GM12878 (cell line): ENCODE measurements at regions not wholly inside any gene's neighbourhood (a gene's known extent, or its start where the extent isn't known, plus 50 kb on each side); places are given as distances from the start of the nearest gene placed in this dataset.

Experiments used
- ATAC-seq: fragments of 200-7000 bp; cut with Tn5 transposase; 3 replicates; pipeline ENCODE4 v1.9.1; 2020; ENCODE audit warnings: mild to moderate bottlenecking, moderate library complexity
- BruUV-seq: library from RNA; stranded (reverse); fragments of 400-500 nt; replicated peaks from 2 replicates; lab custom pipeline; 2021; lab: Mats Ljungman, UMichigan
- CTCF ChIA-PET: fragments of 300-600 bp; sonication (Branson Sonifier 250); formaldehyde crosslinking; extraction: SDS; loops from one replicate; lab custom pipeline; 2021; ENCODE audit warnings: inconsistent platforms; lab: Yijun Ruan, JAX
- POLR2A ChIA-PET: fragments of 350-600 bp; formaldehyde crosslinking; extraction: SDS; loops from one replicate; lab custom pipeline; 2021; ENCODE audit warnings: inconsistent platforms; lab: Charles Lee
- RAD21 ChIA-PET: fragments of 300-600 bp; sonication (Branson Sonifier 250); formaldehyde crosslinking; loops from one replicate; lab custom pipeline; 2023; ENCODE audit warnings: antibody characterized with exemption; ENCODE audit not compliant: unreplicated experiment; lab: Charles Lee
- SMC1A ChIA-PET: fragments of 300-600 bp; sonication (Branson Sonifier 250); formaldehyde crosslinking; loops from one replicate; lab custom pipeline; 2023; ENCODE audit not compliant: unreplicated experiment, uncharacterized antibody; lab: Charles Lee
- DNase-seq: peaks from one replicate; pipeline ENCODE4 v3.0.0-alpha.2; 2011; ENCODE audit warnings: low read depth, low spot score
- FAIRE-seq: peaks from 3 replicates; lab custom pipeline; 2011; peaks lifted over from hg19 to GRCh38; lab: Jason Lieb, UNC
- H2AFZ ChIP-seq: 2 replicates; pipeline ENCODE4 v1.6.0; 2011; ENCODE audit warnings: low read depth, low read length, control low read depth; ENCODE audit not compliant: control insufficient read depth
- H3K27ac ChIP-seq: 2 replicates; pipeline ENCODE4 v1.5.1; 2011; ENCODE audit warnings: control low read depth; ENCODE audit not compliant: control insufficient read depth, insufficient read depth
- H3K27me3 ChIP-seq, 2 experiments: replicated peaks in 1 of 2; 2 replicates each; pipeline versions ENCODE4 v1.6.0 to v1.6.1; 2011; ENCODE audit warnings: low read length in 1 of 2; ENCODE audit not compliant: control insufficient read depth in 2 of 2, insufficient read depth in 2 of 2
- H3K36me3 ChIP-seq, 2 experiments: 2 replicates each; pipeline ENCODE4 v1.5.1; 2011; ENCODE audit warnings: low read length in 1 of 2; ENCODE audit not compliant: control insufficient read depth in 2 of 2, insufficient read depth in 2 of 2
- H3K4me1 ChIP-seq: 2 replicates; pipeline ENCODE4 v1.6.1; 2011; ENCODE audit warnings: mild to moderate bottlenecking, low read length, moderate library complexity, mixed read lengths; ENCODE audit not compliant: control insufficient read depth, insufficient read depth
- H3K4me2 ChIP-seq: 2 replicates; pipeline ENCODE4 v1.6.0; 2011; ENCODE audit warnings: control low read depth; ENCODE audit not compliant: control insufficient read depth, insufficient read depth
- H3K4me3 ChIP-seq: fragments of 200-600 bp; sonication (generic); 2 replicates; pipeline ENCODE4 v1.5.1; 2016
- H3K79me2 ChIP-seq: 2 replicates; pipeline ENCODE4 v1.6.0; 2011; ENCODE audit warnings: low read length; ENCODE audit not compliant: control insufficient read depth, insufficient read depth
- H3K9ac ChIP-seq: 2 replicates; pipeline ENCODE4 v1.8.0; 2011; ENCODE audit warnings: low read length, control low read depth, mixed read lengths; ENCODE audit not compliant: control insufficient read depth, insufficient read depth
- H3K9me3 ChIP-seq: replicated peaks from 3 replicates; pipeline ENCODE4 v1.5.1; 2011; ENCODE audit warnings: mild to moderate bottlenecking, low read length; ENCODE audit not compliant: control insufficient read depth, insufficient read depth
- H4K20me1 ChIP-seq: 2 replicates; pipeline ENCODE4 v1.6.0; 2011; ENCODE audit not compliant: control insufficient read depth, insufficient read depth
- ATF7 ChIP-seq: fragments of 450-650 bp; IDR thresholded peaks from 2 replicates; pipeline ENCODE4 v1.6.1; 2016; ENCODE audit warnings: low read depth, mild to moderate bottlenecking
- EED ChIP-seq: sonication (generic); IDR thresholded peaks from 2 replicates; pipeline ENCODE4 v1.6.1; 2016; ENCODE audit warnings: antibody characterized with exemption, low read depth
- ETV6 ChIP-seq, 2 experiments: fragments of 450-650 bp in 1 of 2; IDR thresholded peaks in 1 of 2; conservative IDR thresholded peaks in 1 of 2; 2 replicates each; pipeline ENCODE4 v1.6.1; 2014; ENCODE audit warnings: antibody characterized with exemption in 1 of 2, borderline replicate concordance in 1 of 2, low read depth in 1 of 2, mild to moderate bottlenecking in 1 of 2, moderate library complexity in 1 of 2
- JUND ChIP-seq: IDR thresholded peaks from 2 replicates; pipeline ENCODE4 v1.6.1; 2012; ENCODE audit warnings: low read depth, mild to moderate bottlenecking, low read length, improper control_type of control experiment, moderate library complexity
- MEF2B ChIP-seq: fragments of 450-650 bp; IDR thresholded peaks from 2 replicates; pipeline ENCODE4 v1.6.1; 2018; ENCODE audit warnings: mild to moderate bottlenecking, moderate library complexity; ENCODE audit not compliant: partially characterized antibody, poor library complexity, severe bottlenecking
- NRF1 ChIP-seq: conservative IDR thresholded peaks from 2 replicates; pipeline ENCODE4 v1.6.1; 2011; ENCODE audit warnings: mild to moderate bottlenecking, low read depth, low read length, improper control_type of control experiment
- PAX8 ChIP-seq: fragments of 450-650 bp; IDR thresholded peaks from 2 replicates; pipeline ENCODE4 v1.6.1; 2017; ENCODE audit warnings: mild to moderate bottlenecking, moderate library complexity
- SMAD5 ChIP-seq: IDR thresholded peaks from 2 replicates; pipeline ENCODE4 v1.6.1; 2016; ENCODE audit warnings: antibody characterized with exemption, low read depth
- WGBS: methylation state at CpG from one replicate; pipeline ENCODE4 v1.1.6; 2016; ENCODE audit warnings: low lambda C conversion rate; ENCODE audit not compliant: insufficient replicate concordance, insufficient coverage; ENCODE audit errors: missing lambda C conversion rate; 5-methylcytosine and 5-hydroxymethylcytosine counted together
- in situ Hi-C: fragments of 300-500 bp; cut with MboI; formaldehyde crosslinking; loops from 9 replicates; pipeline ENCODE4 v1.14.3; 2018; ENCODE audit warnings: mixed read lengths
- intact Hi-C: fragments of 100-400 bp; cut with micrococcal nuclease; formaldehyde crosslinking; loops from one replicate; pipeline ENCODE4 v1.14.2; 2022; ENCODE audit not compliant: unreplicated experiment
- TF ChIP-seq, protein P1 (sequence below): fragments of 450-650 bp; formaldehyde crosslinking; IDR thresholded peaks from 2 replicates; pipeline ENCODE4 v1.4.0; 2020; ENCODE audit warnings: mild to moderate bottlenecking, moderate library complexity

GRCh38 chr3:194772241-194773000 is 86.7 kb downstream of the FAM43A start:
- in situ Hi-C loops (no loop called here), intact Hi-C loops (no loop called here)
- H4K20me1 ChIP-seq, result no peaks in the 10 kb centered on the region
- no peaks in the 10 kb centered on the region for H3K36me3 ChIP-seq
- RAD21 ChIA-PET, result no interaction called here
- H2AFZ ChIP-seq, result no peak overlapping the region
- CTCF ChIA-PET, result no interaction called here
- no peaks in the 10 kb centered on the region for H3K4me1 ChIP-seq
- no peak for FAIRE-seq
- no TSS peak for BruUV-seq
- H3K27me3 ChIP-seq, result no peaks in the 10 kb centered on the region; a peak in 2 of 4 replicates
- TF ChIP-seq EED (no peak), ATF7 (no peak), MEF2B (no peak), NRF1 (no peak), ETV6 (conservative IDR thresholded peaks at IDR 0.05 in 1 of 2, IDR thresholded peaks at IDR 0.05 in 1 of 2; ENCODE audit: borderline replicate concordance in 1 of 2, low read depth in 1 of 2) (no peak), SMAD5 (no peak), JUND (no peak), PAX8 (no peak)
- TF ChIP-seq, protein P1, sequence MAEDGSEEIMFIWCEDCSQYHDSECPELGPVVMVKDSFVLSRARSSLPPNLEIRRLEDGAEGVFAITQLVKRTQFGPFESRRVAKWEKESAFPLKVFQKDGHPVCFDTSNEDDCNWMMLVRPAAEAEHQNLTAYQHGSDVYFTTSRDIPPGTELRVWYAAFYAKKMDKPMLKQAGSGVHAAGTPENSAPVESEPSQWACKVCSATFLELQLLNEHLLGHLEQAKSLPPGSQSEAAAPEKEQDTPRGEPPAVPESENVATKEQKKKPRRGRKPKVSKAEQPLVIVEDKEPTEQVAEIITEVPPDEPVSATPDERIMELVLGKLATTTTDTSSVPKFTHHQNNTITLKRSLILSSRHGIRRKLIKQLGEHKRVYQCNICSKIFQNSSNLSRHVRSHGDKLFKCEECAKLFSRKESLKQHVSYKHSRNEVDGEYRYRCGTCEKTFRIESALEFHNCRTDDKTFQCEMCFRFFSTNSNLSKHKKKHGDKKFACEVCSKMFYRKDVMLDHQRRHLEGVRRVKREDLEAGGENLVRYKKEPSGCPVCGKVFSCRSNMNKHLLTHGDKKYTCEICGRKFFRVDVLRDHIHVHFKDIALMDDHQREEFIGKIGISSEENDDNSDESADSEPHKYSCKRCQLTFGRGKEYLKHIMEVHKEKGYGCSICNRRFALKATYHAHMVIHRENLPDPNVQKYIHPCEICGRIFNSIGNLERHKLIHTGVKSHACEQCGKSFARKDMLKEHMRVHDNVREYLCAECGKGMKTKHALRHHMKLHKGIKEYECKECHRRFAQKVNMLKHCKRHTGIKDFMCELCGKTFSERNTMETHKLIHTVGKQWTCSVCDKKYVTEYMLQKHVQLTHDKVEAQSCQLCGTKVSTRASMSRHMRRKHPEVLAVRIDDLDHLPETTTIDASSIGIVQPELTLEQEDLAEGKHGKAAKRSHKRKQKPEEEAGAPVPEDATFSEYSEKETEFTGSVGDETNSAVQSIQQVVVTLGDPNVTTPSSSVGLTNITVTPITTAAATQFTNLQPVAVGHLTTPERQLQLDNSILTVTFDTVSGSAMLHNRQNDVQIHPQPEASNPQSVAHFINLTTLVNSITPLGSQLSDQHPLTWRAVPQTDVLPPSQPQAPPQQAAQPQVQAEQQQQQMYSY (CRISPR knock-in tag), result no peak
- H3K4me2 ChIP-seq, result no peak overlapping the region
- SMC1A ChIA-PET, result interaction anchor here (0.6 kb wide), 1 partner anchor 324 kb away, joined by 3 read pairs; no protein-coding TSS in a partner anchor
- no peak for DNase-seq
- no peak overlapping the region for H3K4me3 ChIP-seq
- ATAC-seq, result no peak
- H3K79me2 ChIP-seq, result no peaks in the 10 kb centered on the region
- H3K9me3 ChIP-seq, result no peaks in the 10 kb centered on the region; the same call in 2 of the 3 replicates
- 49% methylated on average over 13 of the region's 13 CpGs for WGBS
- POLR2A ChIA-PET, result no interaction called here
- no peak overlapping the region for H3K27ac ChIP-seq
- no peak overlapping the region for H3K9ac ChIP-seq
